HG02798 (cell line): ENCODE measurements at regions not wholly inside any gene's neighbourhood (a gene's known extent, or its start where the extent isn't known, plus 50 kb on each side); places are given as distances from the start of the nearest gene placed in this dataset.

ENCODE experiments used
- ATAC-seq: cut with Tn5 transposase; IDR thresholded peaks from one replicate; pipeline ENCODE4 v1.9.1; 2021; ENCODE audit warnings: mild to moderate bottlenecking; ENCODE audit not compliant: unreplicated experiment, poor library complexity

DNA sequence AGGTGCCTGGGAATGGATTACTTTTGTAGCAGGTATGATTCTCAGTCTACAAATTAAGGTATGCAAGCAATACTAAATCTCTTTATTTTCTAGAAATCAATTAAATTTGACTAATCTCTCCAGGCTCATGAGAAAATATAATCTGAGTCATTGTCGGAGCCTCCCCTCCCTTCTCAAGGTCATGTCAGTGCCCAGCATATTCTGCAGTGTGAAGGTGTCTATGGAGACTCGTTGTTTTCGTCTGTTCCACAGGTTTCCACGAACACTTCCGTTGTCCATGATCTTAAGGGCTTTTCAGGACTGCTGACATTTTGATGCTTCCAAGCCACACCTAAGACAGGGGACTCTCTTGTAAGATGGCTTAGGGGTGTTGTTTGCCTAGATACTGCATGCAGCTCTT, 56.6 kb upstream of the SCOC start:
- ATAC-seq, result no peak

DNA sequence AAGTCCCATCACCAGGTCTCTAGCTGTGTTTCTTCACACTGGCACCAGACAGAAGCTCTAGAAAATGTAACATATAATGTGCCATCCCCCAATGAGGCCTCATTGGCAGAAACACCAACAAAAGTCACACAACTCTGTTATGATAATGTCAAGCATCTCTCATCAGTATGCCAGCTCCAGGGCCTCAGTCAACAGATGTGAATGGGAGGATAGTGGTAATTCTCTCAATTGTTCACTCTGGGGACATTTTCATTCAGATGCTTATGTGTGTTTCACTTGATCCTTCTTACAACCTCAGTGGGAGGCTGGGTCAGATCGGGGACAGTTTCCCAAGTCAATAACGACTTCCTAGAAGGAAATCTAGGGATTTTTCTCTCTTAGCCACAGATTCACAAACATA, 57.5 kb upstream of the SCOC start:
- ATAC-seq, result no peak

GRCh38 chr4:140315438-140315837, 58.0 kb upstream of the SCOC start:
- no peak for ATAC-seq

DNA sequence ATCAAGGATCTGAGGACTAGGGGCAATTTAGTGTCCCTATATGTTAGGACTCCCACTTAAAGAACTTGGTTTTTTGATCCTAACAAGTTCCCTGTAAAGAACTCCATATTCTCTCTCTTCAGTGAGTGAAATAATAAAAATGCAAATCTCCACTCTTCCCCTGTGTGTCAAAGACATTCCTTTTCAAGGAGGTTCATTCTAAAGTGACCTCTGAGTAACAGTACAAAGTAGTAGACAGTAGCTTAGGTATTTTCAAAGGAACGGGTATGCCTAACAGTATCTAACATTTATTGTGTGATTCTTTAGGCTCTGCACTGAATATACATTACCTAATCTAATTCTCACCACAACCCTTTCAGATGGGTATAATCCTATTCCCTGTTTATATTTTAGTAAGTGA, 58.4 kb upstream of the SCOC start:
- ATAC-seq, result no peak

GRCh38 chr4:140312100-140312499, 61.3 kb upstream of the SCOC start:
- no peak for ATAC-seq

DNA sequence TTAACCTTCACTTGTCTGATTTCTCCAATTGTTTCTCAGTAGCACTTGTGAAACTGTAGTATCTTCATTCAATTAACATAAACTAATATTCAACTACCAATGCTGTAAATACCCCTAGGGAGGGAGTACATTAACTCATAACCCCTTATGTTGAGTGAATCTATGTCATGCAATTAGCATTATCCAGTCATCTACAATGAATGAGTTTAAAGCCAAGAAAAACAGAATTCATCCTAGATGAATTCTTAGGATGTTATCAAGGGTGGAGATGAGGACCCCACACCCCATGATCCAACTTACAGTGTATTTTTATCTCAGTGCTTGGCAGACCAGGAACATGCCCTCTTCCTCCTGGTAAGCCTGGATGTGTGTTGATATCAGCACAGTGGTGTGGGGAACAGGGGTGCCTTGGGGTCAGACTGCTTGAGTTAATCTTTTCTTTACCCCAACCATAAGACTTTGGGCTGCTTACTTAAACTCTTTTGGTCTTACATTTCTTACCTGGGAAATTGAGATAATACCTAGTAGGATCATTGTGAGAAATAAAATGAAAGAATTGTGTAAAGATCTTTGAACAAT, 62.1 kb upstream of the SCOC start:
- ATAC-seq, result no peak

DNA sequence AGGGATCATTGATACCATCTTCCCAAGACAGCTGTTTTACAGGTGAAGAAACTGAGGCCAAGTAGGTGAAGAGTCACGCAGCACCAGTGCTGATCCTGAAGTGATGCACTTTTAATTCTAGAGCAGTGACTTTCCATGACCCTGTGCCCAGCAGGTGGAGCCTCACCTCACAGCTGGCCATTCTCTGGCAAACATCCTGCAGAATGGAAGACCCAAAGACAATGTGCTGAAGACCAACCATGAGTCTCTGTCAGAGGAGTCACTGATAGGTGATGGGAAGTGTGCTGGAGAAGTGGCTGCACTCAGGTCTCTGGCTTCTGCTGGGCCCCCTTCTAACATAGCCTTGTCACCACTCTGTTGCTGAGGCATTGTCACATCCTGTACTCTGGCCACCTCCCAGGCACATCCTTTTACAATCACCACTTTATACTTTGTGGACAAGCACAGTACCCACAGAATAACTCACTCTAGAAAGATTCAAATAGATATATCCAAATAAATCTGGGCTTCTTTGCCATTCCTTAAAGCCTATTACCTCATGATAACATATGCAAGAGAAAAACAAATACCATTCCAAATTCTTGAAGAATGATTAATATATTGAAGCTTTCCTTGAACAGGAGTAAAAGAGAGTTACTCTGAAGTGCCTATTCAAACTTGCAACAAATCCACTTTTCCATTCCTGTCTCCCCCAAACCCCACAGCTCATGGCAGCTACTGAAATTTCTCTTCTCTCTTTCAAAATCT, 64.1 kb upstream of the SCOC start:
- ATAC-seq, result no peak

GRCh38 chr4:140308366-140309123, 64.9 kb upstream of the SCOC start:
- no peak for ATAC-seq

DNA sequence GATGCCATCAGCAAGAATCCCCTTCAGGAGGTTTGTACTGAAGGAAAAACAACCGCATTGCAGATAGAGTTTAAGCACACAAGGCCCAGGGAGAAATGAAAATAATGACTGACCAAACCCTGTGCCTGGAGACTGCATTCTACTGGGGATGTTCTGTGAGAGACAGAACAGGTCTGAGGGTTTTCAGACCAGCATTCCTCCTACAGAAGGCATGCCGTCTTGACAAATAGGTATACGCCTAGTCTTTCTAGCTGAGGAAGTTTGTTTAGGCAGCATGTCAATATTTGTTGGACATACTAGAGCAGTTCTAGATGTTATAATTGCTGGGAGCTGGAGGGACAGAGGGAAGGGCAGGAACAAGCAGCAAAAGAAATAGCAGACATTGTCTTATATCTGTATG, 68.4 kb upstream of the SCOC start:
- no peak for ATAC-seq

DNA sequence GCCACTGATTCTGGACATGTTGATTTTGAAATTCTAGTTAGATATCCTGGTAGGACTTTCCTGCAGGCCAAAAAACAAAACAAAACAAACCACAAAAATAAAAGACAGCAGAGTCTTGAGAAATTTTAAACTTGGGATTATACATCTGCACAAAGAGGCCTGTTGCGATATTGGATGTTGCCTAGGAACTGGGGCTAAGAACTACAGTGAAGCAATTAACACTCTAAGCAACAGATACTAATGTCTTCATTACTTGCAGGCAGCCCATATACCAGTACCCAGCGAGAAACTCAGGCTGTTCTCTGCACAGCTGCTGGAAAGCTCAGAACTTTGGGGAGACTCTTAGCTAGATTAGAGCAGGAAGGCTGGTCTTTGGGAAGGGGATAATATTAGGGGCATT, 69.1 kb upstream of the SCOC start:
- ATAC-seq, result no peak

DNA sequence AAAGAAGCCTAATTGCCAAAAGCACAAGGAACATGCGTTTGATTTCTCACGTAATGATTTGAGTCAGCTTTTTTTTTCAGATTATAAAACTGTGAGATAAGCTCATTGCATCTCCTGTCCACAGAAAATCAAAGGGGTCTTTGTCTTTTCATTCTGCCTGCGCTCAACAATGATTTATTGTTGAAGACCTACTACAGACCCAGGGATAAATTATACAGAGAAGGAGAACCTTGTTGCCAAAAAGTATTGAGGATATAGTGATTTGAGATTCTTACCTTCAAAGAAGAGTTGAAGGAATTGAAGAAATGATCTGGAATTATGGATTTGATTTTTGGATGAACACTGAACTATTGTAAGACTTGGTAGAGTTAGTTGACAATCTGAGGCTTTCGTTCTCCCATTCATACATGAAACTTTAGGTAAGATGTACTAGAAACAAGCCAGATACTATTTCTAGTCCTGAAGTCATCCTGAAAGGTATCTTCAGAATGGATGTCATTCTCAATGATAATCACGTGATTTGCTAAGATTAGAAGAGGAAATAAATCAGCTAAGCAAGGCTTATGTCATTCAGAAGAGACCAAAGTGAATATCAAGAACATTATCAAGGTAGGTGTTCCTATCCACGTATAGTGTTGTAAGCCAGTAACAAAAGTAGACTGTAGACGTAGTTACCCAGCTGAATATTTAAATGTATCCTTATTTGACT, 71.1 kb upstream of the SCOC start:
- no peak for ATAC-seq

GRCh38 chr4:140300271-140300970, 73.0 kb upstream of the SCOC start:
- no peak for ATAC-seq

- no peak for ATAC-seq
Measured at GRCh38 chr4:140298001-140298400, 75.4 kb upstream of the SCOC start.

GRCh38 chr4:140297221-140297570, 76.2 kb upstream of the SCOC start:
- ATAC-seq, result no peak

DNA sequence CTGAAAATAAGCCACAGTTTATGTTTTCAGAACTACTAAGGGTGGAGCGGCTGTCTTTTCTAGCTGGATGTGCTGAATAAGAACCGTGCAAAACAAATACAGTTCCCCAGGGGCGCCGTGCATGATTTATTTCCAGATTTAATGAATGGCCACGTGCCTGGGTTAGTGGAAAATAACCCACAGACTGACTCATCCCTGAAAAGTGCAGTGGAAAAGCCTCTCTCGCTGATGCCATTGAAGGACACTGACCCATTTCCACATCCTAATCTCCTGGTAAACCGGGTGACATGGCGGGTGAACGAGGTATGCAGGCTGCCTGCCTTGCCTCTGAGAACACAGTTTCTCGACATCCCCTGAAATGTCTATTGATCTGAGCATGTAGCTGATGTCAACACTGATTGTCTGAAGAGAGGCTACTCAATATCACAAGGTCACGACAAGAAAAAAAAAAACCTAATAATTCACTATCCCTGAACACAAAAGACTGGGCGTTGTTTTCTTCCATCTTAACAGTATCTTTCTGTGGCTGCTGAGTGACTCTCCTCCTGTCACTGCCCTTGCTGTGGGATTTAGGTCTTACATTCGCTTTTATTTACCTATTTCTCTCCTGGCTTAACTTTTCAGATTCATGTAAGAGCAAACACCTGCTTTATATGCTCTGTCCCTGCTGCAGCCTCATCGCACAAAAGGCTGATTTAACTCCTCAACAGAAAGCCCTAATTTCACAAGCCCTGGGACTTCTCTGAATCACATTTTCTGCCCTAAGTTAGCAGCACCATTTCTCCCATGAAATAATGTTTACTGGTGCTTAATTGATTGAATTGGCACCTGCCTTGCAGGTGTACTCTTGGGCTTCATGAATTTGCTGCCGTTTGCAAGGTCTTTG, 76.9 kb upstream of the SCOC start:
- no peak for ATAC-seq

DNA sequence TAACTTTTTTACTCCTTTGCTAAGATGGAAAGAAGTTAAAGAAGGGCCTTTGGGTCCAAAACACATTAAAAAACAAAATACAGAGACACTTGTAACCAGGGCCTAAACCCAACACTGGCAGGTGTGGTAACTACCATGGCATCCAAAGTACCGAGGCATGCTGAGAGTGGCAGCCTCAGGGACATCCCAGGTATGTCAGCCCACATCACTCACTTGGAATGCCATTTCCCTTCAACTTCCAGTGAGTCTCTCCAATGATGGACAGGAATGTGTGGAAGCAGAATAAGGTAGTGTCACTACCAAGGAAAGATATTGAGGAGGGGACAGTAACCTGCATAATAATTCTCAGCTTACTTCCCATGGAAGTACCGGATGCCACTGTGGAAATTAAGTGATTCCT, 79.5 kb upstream of the SCOC start:
- no peak for ATAC-seq

- no peak for ATAC-seq
Measured at GRCh38 chr4:140291259-140291658, 82.2 kb upstream of the SCOC start.

DNA sequence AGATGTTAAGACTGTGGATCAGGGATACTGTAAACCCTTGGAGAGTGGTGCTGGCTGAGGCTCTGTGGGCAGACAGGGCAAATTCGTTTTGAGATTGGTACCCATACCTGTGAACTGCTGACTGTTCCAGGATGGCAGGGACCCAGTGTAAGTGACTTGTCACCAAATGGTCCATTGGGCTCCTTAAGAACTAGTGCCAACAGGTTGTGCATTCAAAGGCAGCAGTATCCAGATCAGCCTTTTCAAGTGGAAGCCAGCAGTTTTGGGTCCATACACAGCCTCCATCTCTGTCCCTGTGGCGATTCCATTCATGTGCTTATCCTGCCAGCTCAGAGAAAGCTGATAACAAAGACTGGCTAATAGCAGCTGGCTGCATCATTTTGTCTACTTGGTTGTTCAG, 84.0 kb upstream of the SCOC start:
- no peak for ATAC-seq

GRCh38 chr4:140286456-140286855, 87.0 kb upstream of the SCOC start:
- ATAC-seq, result no peak

DNA sequence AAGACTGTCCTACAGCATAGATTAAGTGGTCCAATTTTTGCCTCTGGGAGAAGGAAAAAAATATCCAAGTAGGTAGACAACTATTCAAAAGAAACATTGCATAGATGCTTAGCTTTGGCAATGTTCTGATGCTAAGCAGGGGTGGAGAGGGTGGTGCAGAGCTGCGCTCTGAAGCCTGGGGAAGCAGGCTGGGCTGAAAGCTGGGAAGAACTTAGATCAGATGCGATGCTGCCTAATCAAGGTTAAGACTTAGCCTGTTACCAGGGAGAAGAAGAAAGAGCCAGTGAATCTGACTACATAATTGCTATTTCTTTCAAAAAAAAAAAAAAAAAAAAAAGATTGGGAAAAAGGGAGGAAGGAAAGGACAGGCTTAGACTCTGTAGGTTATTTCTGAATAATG, 89.0 kb upstream of the SCOC start:
- no peak for ATAC-seq
